ENCODE measurements at regions not wholly inside any gene's neighbourhood (a gene's known extent, or its start where the extent isn't known, plus 50 kb on each side); places are given as distances from the start of the nearest gene placed in this dataset.
"Not testable (repeated sequence)": the region's sequence is repeated elsewhere in the genome, so short reads cannot be mapped to it uniquely, and the experiment has no call there.

GRCh38 chr18:38557006-38557405 is 991.4 kb upstream of the CELF4 start:
- DNase-seq = no peak

- no peak for DNase-seq
Measured at GRCh38 chr18:38552732-38553321, 987.2 kb upstream of the CELF4 start.

GRCh38 chr18:38551881-38552280 is 986.3 kb upstream of the CELF4 start:
- DNase-seq = no peak

- peak; percentile 57 for DNase-seq
Measured at GRCh38 chr18:38545071-38545470, 979.5 kb upstream of the CELF4 start.

GRCh38 chr18:38539856-38540255 is 974.3 kb upstream of the CELF4 start:
- DNase-seq = no peak

- peak; percentile 74 for DNase-seq
Measured at GRCh38 chr18:38539371-38539770, 973.8 kb upstream of the CELF4 start.

- DNase-seq = no peak
Measured at GRCh38 chr18:38534073-38534472, 968.5 kb upstream of the CELF4 start.

- peak; percentile 62 for DNase-seq
Measured at GRCh38 chr18:38526922-38527321, 961.3 kb upstream of the CELF4 start.

- no peak for DNase-seq
Measured at GRCh38 chr18:38525039-38525438, 959.4 kb upstream of the CELF4 start.

GRCh38 chr18:38520786-38521185 is 955.2 kb upstream of the CELF4 start:
- DNase-seq = peak; percentile 69

- DNase-seq = no peak
Measured at GRCh38 chr18:38502539-38502938, 936.9 kb upstream of the CELF4 start.

GRCh38 chr18:38497266-38497665 is 931.7 kb upstream of the CELF4 start:
- DNase-seq = no peak

- no peak for DNase-seq
Measured at GRCh38 chr18:38496222-38496793, 930.7 kb upstream of the CELF4 start.

GRCh38 chr18:38494065-38494464 is 928.5 kb upstream of the CELF4 start:
- DNase-seq = no peak

GRCh38 chr18:38491195-38491594 is 925.6 kb upstream of the CELF4 start:
- no peak for DNase-seq

- DNase-seq = not testable (repeated sequence)
Measured at GRCh38 chr18:38489721-38490120, 924.1 kb upstream of the CELF4 start.

GRCh38 chr18:38487521-38487920 is 921.9 kb upstream of the CELF4 start:
- DNase-seq = no peak

- DNase-seq = no peak
Measured at GRCh38 chr18:38483326-38483725, 917.7 kb upstream of the CELF4 start.

GRCh38 chr18:38481576-38481975 is 916.0 kb upstream of the CELF4 start:
- no peak for DNase-seq

- no peak for DNase-seq
Measured at GRCh38 chr18:38475686-38476085, 910.1 kb upstream of the CELF4 start.

- DNase-seq = no peak
Measured at GRCh38 chr18:38473535-38473934, 907.9 kb upstream of the CELF4 start.

- DNase-seq = no peak
Measured at GRCh38 chr18:38470421-38470820, 904.8 kb upstream of the CELF4 start.

- no peak for DNase-seq
Measured at GRCh38 chr18:38466426-38466825, 900.8 kb upstream of the CELF4 start.

- no peak for DNase-seq
Measured at GRCh38 chr18:38464024-38464423, 898.4 kb upstream of the CELF4 start.

- no peak for DNase-seq
Measured at GRCh38 chr18:38460657-38461056, 895.1 kb upstream of the CELF4 start.

All from NCI-H146 (cell line).